ENCODE measurements at regions not wholly inside any gene's neighbourhood (a gene's known extent, or its start where the extent isn't known, plus 50 kb on each side); places are given as distances from the start of the nearest gene placed in this dataset.

DNA sequence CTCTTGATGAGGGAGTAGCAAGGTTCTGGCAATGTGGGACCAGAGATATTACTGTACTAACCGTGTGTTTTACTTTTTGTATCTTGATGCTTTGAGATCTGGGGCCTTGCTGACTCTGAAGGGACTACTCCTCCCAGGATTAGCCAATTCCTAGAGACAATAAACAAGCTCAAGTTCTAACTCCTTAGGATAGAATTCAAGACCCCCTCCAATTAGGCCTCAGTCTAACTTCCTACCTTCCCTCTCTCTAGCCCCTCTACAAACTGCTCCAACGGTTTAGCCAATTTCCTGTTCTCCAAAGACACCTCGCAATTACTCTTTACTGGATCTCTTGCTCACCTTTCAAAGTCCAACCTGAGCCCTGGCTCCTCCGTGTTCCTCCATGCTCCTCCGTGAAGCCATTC, 158.7 kb upstream of the JARID2 start:
- no peaks in the 10 kb centered on the region for H3K9me3 ChIP-seq (ENCODE audit: low read depth)
- no peak overlapping the region for H3K4me3 ChIP-seq
- H3K4me1 ChIP-seq (ENCODE audit: insufficient read depth): no peaks in the 10 kb centered on the region
- H3K9me2 ChIP-seq (replicated peaks; ENCODE audit: insufficient read depth): no peaks in the 10 kb centered on the region
- no peak overlapping the region for H3K27ac ChIP-seq
- no peak for DNase-seq (ENCODE audit: low spot score)
- no peaks in the 10 kb centered on the region for H3K36me3 ChIP-seq (replicated peaks; ENCODE audit: insufficient read depth, low read depth)
- H3K79me2 ChIP-seq: no peaks in the 10 kb centered on the region
- no peaks in the 10 kb centered on the region for H3K27me3 ChIP-seq
- no peaks in the 10 kb centered on the region for H4K20me1 ChIP-seq (ENCODE audit: insufficient read depth, poor library complexity, severe bottlenecking)
- 86% methylated on average over 5 of the region's 5 CpGs for WGBS (ENCODE audit: low lambda C conversion rate, missing lambda C conversion rate)
- H3K4me2 ChIP-seq: no peak overlapping the region
- no peak overlapping the region for H2AFZ ChIP-seq
- no peak for TF ChIP-seq EZH2 (IDR thresholded peaks at IDR 0.05; ENCODE audit: borderline replicate concordance)
- TF ChIP-seq EZH2phosphoT487 (IDR thresholded peaks at IDR 0.05; ENCODE audit: low read depth, severe bottlenecking, unreplicated experiment): no peak
- TF ChIP-seq, protein P1, sequence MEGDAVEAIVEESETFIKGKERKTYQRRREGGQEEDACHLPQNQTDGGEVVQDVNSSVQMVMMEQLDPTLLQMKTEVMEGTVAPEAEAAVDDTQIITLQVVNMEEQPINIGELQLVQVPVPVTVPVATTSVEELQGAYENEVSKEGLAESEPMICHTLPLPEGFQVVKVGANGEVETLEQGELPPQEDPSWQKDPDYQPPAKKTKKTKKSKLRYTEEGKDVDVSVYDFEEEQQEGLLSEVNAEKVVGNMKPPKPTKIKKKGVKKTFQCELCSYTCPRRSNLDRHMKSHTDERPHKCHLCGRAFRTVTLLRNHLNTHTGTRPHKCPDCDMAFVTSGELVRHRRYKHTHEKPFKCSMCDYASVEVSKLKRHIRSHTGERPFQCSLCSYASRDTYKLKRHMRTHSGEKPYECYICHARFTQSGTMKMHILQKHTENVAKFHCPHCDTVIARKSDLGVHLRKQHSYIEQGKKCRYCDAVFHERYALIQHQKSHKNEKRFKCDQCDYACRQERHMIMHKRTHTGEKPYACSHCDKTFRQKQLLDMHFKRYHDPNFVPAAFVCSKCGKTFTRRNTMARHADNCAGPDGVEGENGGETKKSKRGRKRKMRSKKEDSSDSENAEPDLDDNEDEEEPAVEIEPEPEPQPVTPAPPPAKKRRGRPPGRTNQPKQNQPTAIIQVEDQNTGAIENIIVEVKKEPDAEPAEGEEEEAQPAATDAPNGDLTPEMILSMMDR (IDR thresholded peaks at IDR 0.05; ENCODE audit: poor library complexity): no peak

DNA sequence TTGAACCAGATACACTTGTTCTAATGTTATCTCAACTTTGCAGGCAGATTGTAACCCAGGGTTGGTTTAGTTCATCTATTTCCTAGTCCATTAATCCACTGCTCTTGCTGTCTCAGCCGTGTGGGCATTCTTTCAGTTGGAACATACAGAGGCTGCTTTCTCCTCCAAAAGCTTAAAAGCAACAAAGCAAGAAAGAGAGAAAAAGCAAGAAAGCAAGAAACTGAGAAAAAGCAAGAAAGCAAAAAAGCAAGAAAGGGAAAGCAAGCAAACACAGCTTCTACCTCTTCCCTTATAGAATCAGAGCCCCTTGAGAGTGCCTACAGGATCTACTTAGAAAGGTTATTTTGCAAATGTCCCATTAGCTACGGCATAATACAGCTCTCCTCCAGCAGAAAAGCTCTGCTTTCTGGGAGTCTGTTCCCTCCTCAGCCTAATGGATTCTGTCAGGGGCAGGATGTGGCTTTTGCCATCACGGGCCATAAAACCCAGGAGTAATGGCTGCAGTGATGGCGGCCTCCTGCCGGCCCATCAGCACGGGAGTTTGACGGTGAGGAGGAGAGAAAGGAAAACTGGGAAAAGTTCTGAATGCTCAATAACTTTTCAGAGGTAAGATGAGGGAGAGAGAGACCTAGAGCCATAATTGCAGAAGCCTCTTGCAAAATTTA, 156.8 kb upstream of the JARID2 start:
- DNase-seq (ENCODE audit: low spot score): no peak
- WGBS (ENCODE audit: low lambda C conversion rate, missing lambda C conversion rate): 54% methylated on average over 7 of the region's 7 CpGs
- Histone ChIP-seq H3K4me1 (ENCODE audit: insufficient read depth) (no peaks in the 10 kb centered on the region), H3K4me2 (no peak overlapping the region), H3K27ac (no peak overlapping the region), H3K27me3 (no peaks in the 10 kb centered on the region), H3K9me2 (replicated peaks; ENCODE audit: insufficient read depth) (no peaks in the 10 kb centered on the region), H3K79me2 (no peaks in the 10 kb centered on the region), H3K9me3 (ENCODE audit: low read depth) (no peaks in the 10 kb centered on the region), H3K4me3 (no peak overlapping the region), H4K20me1 (ENCODE audit: insufficient read depth, poor library complexity, severe bottlenecking) (no peaks in the 10 kb centered on the region), H3K36me3 (replicated peaks; ENCODE audit: insufficient read depth, low read depth) (no peaks in the 10 kb centered on the region), H2AFZ (no peak overlapping the region)
- TF ChIP-seq EZH2phosphoT487 (IDR thresholded peaks at IDR 0.05; ENCODE audit: low read depth, severe bottlenecking, unreplicated experiment): no peak
- TF ChIP-seq, protein P1 (IDR thresholded peaks at IDR 0.05; ENCODE audit: poor library complexity): no peak
- no peak for TF ChIP-seq EZH2 (IDR thresholded peaks at IDR 0.05; ENCODE audit: borderline replicate concordance)

- H3K36me3 ChIP-seq (replicated peaks; ENCODE audit: insufficient read depth, low read depth): no peaks in the 10 kb centered on the region
- DNase-seq (ENCODE audit: low spot score): no peak
- no peak overlapping the region for H3K27ac ChIP-seq
- H3K27me3 ChIP-seq: no peaks in the 10 kb centered on the region
- no peaks in the 10 kb centered on the region for H4K20me1 ChIP-seq (ENCODE audit: insufficient read depth, poor library complexity, severe bottlenecking)
- no peaks in the 10 kb centered on the region for H3K4me1 ChIP-seq (ENCODE audit: insufficient read depth)
- TF ChIP-seq EZH2 (IDR thresholded peaks at IDR 0.05; ENCODE audit: borderline replicate concordance) (no peak), EZH2phosphoT487 (IDR thresholded peaks at IDR 0.05; ENCODE audit: low read depth, severe bottlenecking, unreplicated experiment) (no peak)
- TF ChIP-seq, protein P1 (IDR thresholded peaks at IDR 0.05; ENCODE audit: poor library complexity): no peak
- no peak overlapping the region for H3K4me3 ChIP-seq
- H3K9me3 ChIP-seq (ENCODE audit: low read depth): no peaks in the 10 kb centered on the region
- no peak overlapping the region for H3K4me2 ChIP-seq
- no peaks in the 10 kb centered on the region for H3K79me2 ChIP-seq
- no peaks in the 10 kb centered on the region for H3K9me2 ChIP-seq (replicated peaks; ENCODE audit: insufficient read depth)
- WGBS (ENCODE audit: low lambda C conversion rate, missing lambda C conversion rate): 64% methylated on average over 10 of the region's 10 CpGs
- no peak overlapping the region for H2AFZ ChIP-seq
Observed at GRCh38 chr6:15089569-15090144, 156.2 kb upstream of the JARID2 start.
